Esophagus muscularis mucosa (tissue), 4 donors: ENCODE measurements at regions not wholly inside any gene's neighbourhood (a gene's known extent, or its start where the extent isn't known, plus 50 kb on each side); places are given as distances from the start of the nearest gene placed in this dataset.

Source experiments
- DNase-seq: peaks from one replicate; pipeline ENCODE4 v3.0.0-alpha.2; 2017; ENCODE audit errors: extremely low spot score
- H3K27ac ChIP-seq, 4 donors: fragments of 200-600 bp; sonication (generic); replicated peaks in 1 of 4; 1 replicate in 3 of 4; 2 replicates in 1 of 4; pipeline ENCODE4 v1.5.1; 2016 to 2019; ENCODE audit warnings: mild to moderate bottlenecking in 1 of 4
- H3K27me3 ChIP-seq, 4 donors: fragments of 200-600 bp; sonication (generic); one replicate each; pipeline versions ENCODE4 v1.5.1 to v1.6.0; 2016 to 2019
- H3K36me3 ChIP-seq, 4 donors: fragments of 200-600 bp; sonication (generic); one replicate each; pipeline ENCODE4 v1.5.1; 2016 to 2019
- H3K4me1 ChIP-seq, 4 donors: fragments of 200-600 bp; sonication (generic); one replicate each; pipeline ENCODE4 v1.5.1; 2016 to 2019
- H3K4me3 ChIP-seq, 4 donors: fragments of 200-600 bp; sonication (generic); 1 replicate in 2 of 4; 2 replicates in 2 of 4; pipeline ENCODE4 v1.5.1; 2016 to 2019; ENCODE audit warnings: mild to moderate bottlenecking in 4 of 4, moderate library complexity in 1 of 4
- H3K9me3 ChIP-seq, 4 donors: fragments of 200-600 bp; sonication (generic); 1 replicate in 3 of 4; 2 replicates in 1 of 4; pipeline ENCODE4 v1.5.1; 2016 to 2019
- EP300 ChIP-seq: sonication (generic); formaldehyde crosslinking; IDR thresholded peaks from one replicate; pipeline ENCODE4 v1.6.1; 2017; ENCODE audit warnings: antibody characterized with exemption
- POLR2A ChIP-seq: fragments of 450-650 bp; IDR thresholded peaks from one replicate; pipeline ENCODE4 v1.6.1; 2017; ENCODE audit warnings: antibody characterized with exemption, moderate library complexity, mild to moderate bottlenecking, low read depth
- POLR2AphosphoS5 ChIP-seq, 2 donors: sonication (generic); formaldehyde crosslinking; IDR thresholded peaks; one replicate each; pipeline ENCODE4 v1.6.1; 2017; ENCODE audit warnings: antibody characterized with exemption in 2 of 2
- WGBS: methylation state at CpG from one replicate; pipeline ENCODE4 v1.1.5; 2018; 5-methylcytosine and 5-hydroxymethylcytosine counted together
- intact Hi-C: fragments of 100-400 bp; cut with DNase I; formaldehyde crosslinking; loops from one replicate; pipeline ENCODE4 v1.15.1; 2023
- TF ChIP-seq, protein P1 (sequence below), 3 experiments: fragments of 200-600 bp in 2 of 3; fragments of 450-650 bp in 1 of 3; sonication (generic) in 2 of 3; IDR thresholded peaks; one replicate each; pipeline ENCODE4 v1.5.1; 2017 to 2019; ENCODE audit warnings: antibody characterized with exemption in 3 of 3, mild to moderate bottlenecking in 2 of 3, moderate library complexity in 1 of 3

- Histone ChIP-seq H3K27me3 (no peaks in the 10 kb centered on the region), H3K9me3 (peaks cover 0 to 4% (median 0%) of the 10 kb centered on the region in 4 donors), H3K4me1 (peaks cover 0 to 4% (median 0%) of the 10 kb centered on the region in 4 donors), H3K27ac (no peak overlapping the region), H3K36me3 (no peaks in the 10 kb centered on the region), H3K4me3 (no peak overlapping the region)
- TF ChIP-seq POLR2A (no peak), EP300 (no peak), POLR2AphosphoS5 (IDR thresholded peaks at IDR 0.05) (no peak)
- TF ChIP-seq, protein P1, sequence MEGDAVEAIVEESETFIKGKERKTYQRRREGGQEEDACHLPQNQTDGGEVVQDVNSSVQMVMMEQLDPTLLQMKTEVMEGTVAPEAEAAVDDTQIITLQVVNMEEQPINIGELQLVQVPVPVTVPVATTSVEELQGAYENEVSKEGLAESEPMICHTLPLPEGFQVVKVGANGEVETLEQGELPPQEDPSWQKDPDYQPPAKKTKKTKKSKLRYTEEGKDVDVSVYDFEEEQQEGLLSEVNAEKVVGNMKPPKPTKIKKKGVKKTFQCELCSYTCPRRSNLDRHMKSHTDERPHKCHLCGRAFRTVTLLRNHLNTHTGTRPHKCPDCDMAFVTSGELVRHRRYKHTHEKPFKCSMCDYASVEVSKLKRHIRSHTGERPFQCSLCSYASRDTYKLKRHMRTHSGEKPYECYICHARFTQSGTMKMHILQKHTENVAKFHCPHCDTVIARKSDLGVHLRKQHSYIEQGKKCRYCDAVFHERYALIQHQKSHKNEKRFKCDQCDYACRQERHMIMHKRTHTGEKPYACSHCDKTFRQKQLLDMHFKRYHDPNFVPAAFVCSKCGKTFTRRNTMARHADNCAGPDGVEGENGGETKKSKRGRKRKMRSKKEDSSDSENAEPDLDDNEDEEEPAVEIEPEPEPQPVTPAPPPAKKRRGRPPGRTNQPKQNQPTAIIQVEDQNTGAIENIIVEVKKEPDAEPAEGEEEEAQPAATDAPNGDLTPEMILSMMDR (IDR thresholded peaks at IDR 0.05) = no peak
- DNase-seq = no peak
- WGBS = 94% methylated on average over 1 of the region's 1 CpG
- intact Hi-C loops = no loop called here
Measured at GRCh38 chr2:186342029-186342428, 144.0 kb upstream of the ZC3H15 start.

- H3K4me3 ChIP-seq = no peak overlapping the region
- no peaks in the 10 kb centered on the region for H3K27me3 ChIP-seq
- 69% methylated on average over 5 of the region's 5 CpGs for WGBS
- no peak for TF ChIP-seq POLR2AphosphoS5 (IDR thresholded peaks at IDR 0.05)
- TF ChIP-seq EP300 = no peak
- TF ChIP-seq POLR2A = no peak
- intact Hi-C loops = no loop called here
- no peak for DNase-seq
- H3K9me3 ChIP-seq = no peaks in the 10 kb centered on the region
- H3K4me1 ChIP-seq = peaks cover 2 to 20% (median 14%) of the 10 kb centered on the region in 4 donors
- H3K27ac ChIP-seq = no peak overlapping the region
- no peaks in the 10 kb centered on the region for H3K36me3 ChIP-seq
Measured at GRCh38 chr2:186345745-186346144, 140.3 kb upstream of the ZC3H15 start.

DNA sequence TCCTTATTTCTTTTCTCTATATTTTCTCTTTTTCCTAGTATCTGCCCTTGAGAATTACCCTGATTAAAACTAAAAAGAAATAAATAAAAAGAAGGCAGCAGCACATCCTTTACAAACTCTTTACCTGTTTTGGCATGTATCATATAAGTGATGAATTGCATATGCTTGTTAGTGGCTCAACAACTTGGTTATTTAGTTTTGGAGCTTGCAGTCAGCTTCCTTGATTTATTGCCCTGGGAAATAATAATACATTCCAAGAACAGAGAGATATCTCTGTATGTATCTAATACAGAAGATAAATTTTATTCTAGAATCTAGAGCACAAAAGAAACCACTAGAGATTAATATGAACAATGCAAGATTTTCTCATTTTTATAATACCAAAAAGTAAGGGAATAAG, 139.8 kb upstream of the ZC3H15 start:
- intact Hi-C loops = no loop called here

GRCh38 chr2:186347472-186347871, 138.6 kb upstream of the ZC3H15 start:
- intact Hi-C loops = no loop called here
- no peak for DNase-seq
- H3K4me1 ChIP-seq = peaks cover 2 to 20% (median 14%) of the 10 kb centered on the region in 4 donors
- no peaks in the 10 kb centered on the region for H3K36me3 ChIP-seq
- TF ChIP-seq, protein P1 (IDR thresholded peaks at IDR 0.05) = no peak
- TF ChIP-seq POLR2AphosphoS5 (IDR thresholded peaks at IDR 0.05) (no peak), EP300 (no peak), POLR2A (no peak)
- no peak overlapping the region for H3K4me3 ChIP-seq
- H3K27me3 ChIP-seq = no peaks in the 10 kb centered on the region
- H3K27ac ChIP-seq = no peak overlapping the region
- no peaks in the 10 kb centered on the region for H3K9me3 ChIP-seq

More for the DNA sequence above, 139.8 kb upstream of the ZC3H15 start:
- H3K4me3 ChIP-seq = no peak overlapping the region
- DNase-seq = no peak
- H3K27me3 ChIP-seq = no peaks in the 10 kb centered on the region
- H3K4me1 ChIP-seq = peaks cover 2 to 20% (median 14%) of the 10 kb centered on the region in 4 donors
- no peaks in the 10 kb centered on the region for H3K36me3 ChIP-seq
- TF ChIP-seq POLR2AphosphoS5 (IDR thresholded peaks at IDR 0.05) = no peak
- no peak for TF ChIP-seq EP300
- TF ChIP-seq, protein P1 (IDR thresholded peaks at IDR 0.05) = no peak
- TF ChIP-seq POLR2A = no peak
- no peak overlapping the region for H3K27ac ChIP-seq
- no peaks in the 10 kb centered on the region for H3K9me3 ChIP-seq

GRCh38 chr2:186348200-186348599, 137.9 kb upstream of the ZC3H15 start:
- TF ChIP-seq EP300 (no peak), POLR2AphosphoS5 (IDR thresholded peaks at IDR 0.05) (no peak), POLR2A (no peak)
- TF ChIP-seq, protein P1 (IDR thresholded peaks at IDR 0.05) = no peak
- intact Hi-C loops = no loop called here
- no peak for DNase-seq
- Histone ChIP-seq H3K9me3 (no peaks in the 10 kb centered on the region), H3K27ac (no peak overlapping the region), H3K4me3 (no peak overlapping the region), H3K27me3 (no peaks in the 10 kb centered on the region), H3K36me3 (no peaks in the 10 kb centered on the region), H3K4me1 (peaks cover 2 to 20% (median 14%) of the 10 kb centered on the region in 4 donors)
- whole genome bisulfite sequencing = 19% methylated on average over 1 of the region's 1 CpG
